PC-9 (cell line): ENCODE measurements at regions not wholly inside any gene's neighbourhood (a gene's known extent, or its start where the extent isn't known, plus 50 kb on each side); places are given as distances from the start of the nearest gene placed in this dataset.

Experiments used
- BruUV-seq: library from RNA; stranded (reverse); fragments of 400-500 nt; replicated peaks from 2 replicates; lab custom pipeline; 2021; lab: Mats Ljungman, UMichigan
- CTCF ChIA-PET: fragments of 300-600 bp; sonication (Branson Sonifier 250); formaldehyde crosslinking; loops from one replicate; lab custom pipeline; 2022; ENCODE audit warnings: antibody characterized with exemption; lab: Charles Lee
- POLR2A ChIA-PET: fragments of 300-600 bp; sonication (Branson Sonifier 250); formaldehyde crosslinking; loops from one replicate; lab custom pipeline; 2022; ENCODE audit warnings: antibody characterized with exemption; ENCODE audit not compliant: unreplicated experiment; lab: Charles Lee
- DNase-seq, 2 experiments: peaks; one replicate each; pipeline versions ENCODE4 v3.0.0 to v3.0.0-alpha.2; 2015 to 2022; ENCODE audit warnings: mixed read lengths in 1 of 2
- H2AFZ ChIP-seq: fragments of 200-600 bp; sonication (generic); 2 replicates; pipeline ENCODE4 v1.8.1; 2017; ENCODE audit warnings: antibody characterized with exemption
- H3F3A ChIP-seq: fragments of 200-600 bp; sonication (generic); 2 replicates; pipeline ENCODE4 v1.8.1; 2017; ENCODE audit warnings: antibody characterized with exemption, mild to moderate bottlenecking, low read depth; ENCODE audit not compliant: insufficient read depth
- H3K27ac ChIP-seq: fragments of 200-600 bp; sonication (generic); 2 replicates; pipeline ENCODE4 v1.6.1; 2016; ENCODE audit warnings: mixed run types
- H3K27me3 ChIP-seq: fragments of 200-600 bp; sonication (generic); 2 replicates; pipeline ENCODE4 v1.6.1; 2016; ENCODE audit warnings: low read depth, mixed run types; ENCODE audit not compliant: insufficient read depth
- H3K36me3 ChIP-seq: fragments of 200-600 bp; sonication (generic); 2 replicates; pipeline ENCODE4 v1.6.1; 2016; ENCODE audit warnings: low read depth, mixed run types
- H3K4me1 ChIP-seq: fragments of 200-600 bp; sonication (generic); replicated peaks from 2 replicates; pipeline ENCODE4 v1.6.1; 2016; ENCODE audit warnings: mixed run types; ENCODE audit not compliant: insufficient read depth
- H3K4me2 ChIP-seq: fragments of 200-600 bp; sonication (generic); 2 replicates; pipeline ENCODE4 v1.6.1; 2017; ENCODE audit warnings: mixed run types
- H3K4me3 ChIP-seq: fragments of 200-600 bp; sonication (generic); 2 replicates; pipeline ENCODE4 v1.6.1; 2016; ENCODE audit warnings: mixed run types
- H3K79me2 ChIP-seq: fragments of 200-600 bp; sonication (generic); 2 replicates; pipeline ENCODE4 v1.6.1; 2017; ENCODE audit warnings: low read depth, mixed run types
- H3K9me2 ChIP-seq: fragments of 200-600 bp; sonication (generic); 2 replicates; pipeline ENCODE4 v1.8.1; 2017; ENCODE audit warnings: mild to moderate bottlenecking; ENCODE audit not compliant: insufficient read depth
- H3K9me3 ChIP-seq: fragments of 200-600 bp; sonication (generic); 2 replicates; pipeline ENCODE4 v1.8.1; 2016; ENCODE audit warnings: low read depth; ENCODE audit not compliant: insufficient read depth
- H4K20me1 ChIP-seq: fragments of 200-600 bp; sonication (generic); 2 replicates; pipeline ENCODE4 v1.8.1; 2017; ENCODE audit not compliant: insufficient read depth
- EZH2 ChIP-seq: fragments of 200-600 bp; sonication (generic); IDR thresholded peaks from 2 replicates; pipeline ENCODE4 v1.8.0; 2017; ENCODE audit warnings: antibody characterized with exemption, low read depth
- intact Hi-C: fragments of 100-400 bp; cut with micrococcal nuclease; formaldehyde crosslinking; loops from one replicate; pipeline ENCODE4 v1.10.0; 2022; ENCODE audit not compliant: unreplicated experiment
- TF ChIP-seq, protein P1 (sequence below): fragments of 200-600 bp; sonication (generic); conservative IDR thresholded peaks from 2 replicates; pipeline ENCODE4 v1.6.1; 2017; ENCODE audit warnings: mixed run types, antibody characterized with exemption, mild to moderate bottlenecking, moderate library complexity

DNA sequence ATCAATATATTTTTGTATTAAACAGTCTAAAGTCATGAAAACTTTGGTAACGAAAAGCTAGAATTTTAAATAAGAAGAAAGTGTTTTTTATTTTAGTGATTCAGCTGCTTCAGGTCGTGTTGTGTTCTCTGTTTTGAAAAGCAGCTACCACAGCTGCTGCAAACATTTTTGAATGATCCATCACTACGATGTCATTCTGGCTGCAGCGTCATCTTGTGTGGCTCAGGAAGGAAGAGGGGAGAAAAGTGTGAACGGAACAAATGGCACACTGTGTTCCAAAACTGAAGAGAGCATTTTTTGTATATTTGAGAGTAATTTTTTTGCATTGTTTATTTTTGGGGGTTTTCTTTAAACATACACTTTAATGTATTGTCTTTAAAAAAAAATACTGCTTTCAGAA lies 323.0 kb upstream of the ADGRL2 start:
- Histone ChIP-seq H4K20me1 (no peaks in the 10 kb centered on the region), H3K9me3 (no peaks in the 10 kb centered on the region), H3K4me3 (no peak overlapping the region), H3K36me3 (no peaks in the 10 kb centered on the region), H3K27ac (no peak overlapping the region), H2AFZ (0 out of 2 replicates have a peak overlapping the region, but pooled peaks have one; percentile 34), H3K9me2 (no peaks in the 10 kb centered on the region), H3F3A (no peaks in the 10 kb centered on the region), H3K4me1 (no peaks in the 10 kb centered on the region), H3K4me2 (no peak overlapping the region), H3K27me3 (no peaks in the 10 kb centered on the region), H3K79me2 (no peaks in the 10 kb centered on the region)
- TF ChIP-seq, protein P1, sequence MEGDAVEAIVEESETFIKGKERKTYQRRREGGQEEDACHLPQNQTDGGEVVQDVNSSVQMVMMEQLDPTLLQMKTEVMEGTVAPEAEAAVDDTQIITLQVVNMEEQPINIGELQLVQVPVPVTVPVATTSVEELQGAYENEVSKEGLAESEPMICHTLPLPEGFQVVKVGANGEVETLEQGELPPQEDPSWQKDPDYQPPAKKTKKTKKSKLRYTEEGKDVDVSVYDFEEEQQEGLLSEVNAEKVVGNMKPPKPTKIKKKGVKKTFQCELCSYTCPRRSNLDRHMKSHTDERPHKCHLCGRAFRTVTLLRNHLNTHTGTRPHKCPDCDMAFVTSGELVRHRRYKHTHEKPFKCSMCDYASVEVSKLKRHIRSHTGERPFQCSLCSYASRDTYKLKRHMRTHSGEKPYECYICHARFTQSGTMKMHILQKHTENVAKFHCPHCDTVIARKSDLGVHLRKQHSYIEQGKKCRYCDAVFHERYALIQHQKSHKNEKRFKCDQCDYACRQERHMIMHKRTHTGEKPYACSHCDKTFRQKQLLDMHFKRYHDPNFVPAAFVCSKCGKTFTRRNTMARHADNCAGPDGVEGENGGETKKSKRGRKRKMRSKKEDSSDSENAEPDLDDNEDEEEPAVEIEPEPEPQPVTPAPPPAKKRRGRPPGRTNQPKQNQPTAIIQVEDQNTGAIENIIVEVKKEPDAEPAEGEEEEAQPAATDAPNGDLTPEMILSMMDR, result no peak
- TF ChIP-seq EZH2, result no peak
- no TSS peak for BruUV-seq
- intact Hi-C loops, result no loop called here
- no peak for DNase-seq
- POLR2A ChIA-PET, result no interaction called here
- CTCF ChIA-PET, result no interaction called here

- ChIA-PET POLR2A (no interaction called here), CTCF (no interaction called here)
- Histone ChIP-seq H3K9me2 (no peaks in the 10 kb centered on the region), H3K27me3 (no peaks in the 10 kb centered on the region), H3K9me3 (no peaks in the 10 kb centered on the region), H3K27ac (no peak overlapping the region), H3K4me2 (no peak overlapping the region), H2AFZ (no peak overlapping the region), H4K20me1 (no peaks in the 10 kb centered on the region), H3K79me2 (no peaks in the 10 kb centered on the region), H3K36me3 (no peaks in the 10 kb centered on the region), H3F3A (no peaks in the 10 kb centered on the region), H3K4me3 (no peak overlapping the region), H3K4me1 (no peaks in the 10 kb centered on the region)
- no TSS peak for BruUV-seq
- intact Hi-C loops, result no loop called here
- TF ChIP-seq, protein P1, result no peak
- no peak for TF ChIP-seq EZH2
- no peak for DNase-seq
Measured at GRCh38 chr1:81472387-81472786, 328.3 kb upstream of the ADGRL2 start.

DNA sequence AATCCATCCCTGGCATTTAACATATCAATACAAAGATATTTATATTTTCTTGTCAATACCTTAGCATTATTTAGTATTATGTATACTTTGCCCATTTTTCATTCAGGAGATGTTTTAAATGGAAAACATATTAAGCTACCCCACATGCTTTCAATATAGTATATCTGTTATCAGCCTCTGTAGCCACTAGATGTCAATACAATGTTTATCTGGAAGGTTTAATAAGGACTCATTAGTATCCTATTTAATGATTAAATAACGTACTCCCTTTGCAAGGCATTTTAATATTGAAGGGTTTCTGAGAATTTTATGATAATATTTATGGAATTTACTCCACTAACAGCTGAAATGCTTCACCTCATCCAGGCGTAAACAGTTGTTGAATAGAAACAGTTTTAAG lies 329.5 kb upstream of the ADGRL2 start:
- no peaks in the 10 kb centered on the region for H3F3A ChIP-seq
- no peak overlapping the region for H3K27ac ChIP-seq
- POLR2A ChIA-PET, result no interaction called here
- no peak for DNase-seq
- no peaks in the 10 kb centered on the region for H3K36me3 ChIP-seq
- H3K9me2 ChIP-seq, result no peaks in the 10 kb centered on the region
- no peaks in the 10 kb centered on the region for H3K27me3 ChIP-seq
- no peaks in the 10 kb centered on the region for H3K79me2 ChIP-seq
- CTCF ChIA-PET, result no interaction called here
- TF ChIP-seq EZH2, result no peak
- TF ChIP-seq, protein P1, result peak; percentile 46; the same call in 1 of the 2 replicates
- H2AFZ ChIP-seq, result no peak overlapping the region
- no peaks in the 10 kb centered on the region for H3K9me3 ChIP-seq
- no peak overlapping the region for H3K4me3 ChIP-seq
- intact Hi-C loops, result no loop called here
- H3K4me1 ChIP-seq, result no peaks in the 10 kb centered on the region
- no peaks in the 10 kb centered on the region for H4K20me1 ChIP-seq
- H3K4me2 ChIP-seq, result no peak overlapping the region
- BruUV-seq, result no TSS peak
